Stimulated activated CD4-positive, alpha-beta T cell treated with anti-CD3 and anti-CD28 coated beads, Interleukin-12 subunit alpha, Interleukin-12 subunit beta, amount 100 ng/mL, for 48 hours (primary cell): ENCODE measurements at regions not wholly inside any gene's neighbourhood (a gene's known extent, or its start where the extent isn't known, plus 50 kb on each side); places are given as distances from the start of the nearest gene placed in this dataset.

Source experiments
- DNase-seq, 3 donors: peaks; one replicate each; pipeline ENCODE4 v3.0.0-alpha.2; 2020; ENCODE audit warnings: low read depth in 2 of 3, low spot score in 1 of 3

GRCh38 chr5:125785407-125785806 lies 637.8 kb upstream of the GRAMD2B start:
- no peak for DNase-seq

DNA sequence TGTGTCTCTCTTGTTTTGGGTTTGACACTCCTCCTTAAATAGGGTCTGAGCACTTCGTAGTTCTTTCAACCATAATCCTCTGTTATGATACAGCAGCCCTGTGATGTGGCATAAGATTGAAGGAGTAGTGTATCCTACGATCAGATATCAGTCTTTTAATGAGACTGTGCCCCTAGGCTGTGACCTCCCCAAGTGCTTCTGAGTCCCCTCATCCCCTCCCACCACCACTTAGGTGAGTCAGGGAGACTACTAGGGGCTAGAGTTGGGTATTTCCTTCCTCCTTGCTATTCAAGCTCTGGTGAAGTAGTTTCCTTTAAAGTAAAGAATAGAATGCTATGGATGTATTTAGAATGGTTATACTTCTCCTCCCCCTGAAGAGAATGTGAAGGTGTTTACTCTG lies 637.2 kb upstream of the GRAMD2B start:
- DNase-seq: no peak

GRCh38 chr5:125793470-125793869 lies 629.7 kb upstream of the GRAMD2B start:
- no peak for DNase-seq

DNA sequence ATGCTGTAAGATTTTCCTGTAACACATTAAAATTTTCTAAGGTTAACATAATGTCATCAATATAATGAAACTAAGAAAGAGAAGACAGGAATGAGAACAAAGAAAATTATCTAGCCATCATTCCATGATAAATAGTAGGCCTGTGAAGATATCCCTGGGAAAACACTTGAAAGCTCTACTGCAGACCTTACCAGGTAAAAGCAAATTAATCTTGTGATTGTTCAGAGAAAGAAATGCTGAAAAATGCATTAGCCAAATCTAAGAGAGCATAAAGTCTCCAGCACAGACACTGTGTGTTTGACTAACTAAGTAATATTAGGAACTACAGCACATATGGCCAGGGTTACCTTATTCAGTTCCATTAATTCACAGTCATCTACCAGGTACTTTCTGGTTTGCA lies 628.3 kb upstream of the GRAMD2B start:
- DNase-seq: no peak

DNA sequence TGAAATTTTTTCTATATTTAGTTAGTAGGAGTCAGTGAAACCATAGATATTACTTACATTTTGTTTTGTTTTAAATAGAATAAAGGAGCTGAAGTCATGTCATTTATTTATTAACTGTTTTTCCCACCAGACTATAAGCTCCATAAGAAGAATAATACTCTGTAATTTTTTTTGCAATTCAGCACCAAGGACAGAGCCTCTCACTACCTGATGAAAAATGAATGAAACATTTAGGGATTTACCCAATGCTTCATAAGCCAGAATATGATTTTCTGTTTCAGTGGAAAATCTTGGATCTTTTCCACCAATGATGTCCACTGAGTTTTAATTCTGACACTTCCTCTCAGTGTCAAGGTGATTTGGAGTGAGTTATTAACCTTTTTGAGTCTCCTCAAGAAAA lies 624.9 kb upstream of the GRAMD2B start:
- no peak for DNase-seq

GRCh38 chr5:125812651-125813050 lies 610.6 kb upstream of the GRAMD2B start:
- DNase-seq: no peak

GRCh38 chr5:125813221-125813974 lies 609.8 kb upstream of the GRAMD2B start:
- no peak for DNase-seq

GRCh38 chr5:125814119-125814518 lies 609.1 kb upstream of the GRAMD2B start:
- no peak for DNase-seq

- DNase-seq: no peak
These were observed 599.6 kb upstream of the GRAMD2B start for GRCh38 chr5:125823572-125823971.

DNA sequence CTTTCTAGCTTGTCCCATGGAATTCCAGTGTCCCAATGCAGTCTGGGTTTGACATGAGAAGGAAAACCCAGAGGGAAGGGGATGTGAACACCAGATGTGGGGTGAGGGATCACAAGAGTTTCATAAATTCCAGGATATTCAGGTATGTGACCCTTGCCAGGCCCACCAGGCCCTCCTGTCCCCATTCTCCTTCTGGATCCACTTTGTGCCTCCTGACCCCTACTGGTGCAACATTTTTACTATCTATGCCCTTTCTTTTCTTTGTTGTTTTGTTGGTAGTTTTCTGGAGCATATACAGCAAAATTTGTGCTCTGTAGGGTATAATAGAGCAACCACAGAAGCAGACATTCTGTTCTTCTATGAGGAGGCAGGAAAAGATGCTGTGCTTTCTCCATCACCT lies 597.0 kb upstream of the GRAMD2B start:
- DNase-seq: no peak

- DNase-seq: no peak
These were observed 593.9 kb upstream of the GRAMD2B start for GRCh38 chr5:125829349-125829748.

- no peak for DNase-seq
These were observed 589.8 kb upstream of the GRAMD2B start for GRCh38 chr5:125833398-125833797.

GRCh38 chr5:125834438-125835115 lies 588.6 kb upstream of the GRAMD2B start:
- no peak for DNase-seq

GRCh38 chr5:125835293-125836172 lies 587.7 kb upstream of the GRAMD2B start:
- DNase-seq: no peak

DNA sequence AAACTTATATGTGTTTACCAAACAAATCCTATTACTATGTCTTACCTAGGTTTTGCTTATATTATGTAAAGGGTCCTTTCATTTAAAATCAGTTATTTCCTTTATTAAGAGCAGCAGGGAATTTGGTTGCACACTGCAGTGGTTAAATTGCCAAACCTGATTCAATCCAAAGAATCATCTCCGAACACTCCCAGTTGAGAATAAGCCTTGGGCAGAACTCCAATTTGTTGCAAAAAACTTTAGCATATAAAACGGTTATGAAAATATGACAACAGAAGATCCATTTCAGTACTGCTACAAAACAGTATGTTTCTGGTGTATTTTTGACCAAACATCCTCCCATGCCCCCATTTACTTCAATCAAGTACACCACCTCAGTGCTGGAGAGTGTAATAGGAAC lies 587.0 kb upstream of the GRAMD2B start:
- DNase-seq: no peak

GRCh38 chr5:125837866-125838265 lies 585.3 kb upstream of the GRAMD2B start:
- no peak for DNase-seq

GRCh38 chr5:125847561-125847960 lies 575.6 kb upstream of the GRAMD2B start:
- no peak for DNase-seq

DNA sequence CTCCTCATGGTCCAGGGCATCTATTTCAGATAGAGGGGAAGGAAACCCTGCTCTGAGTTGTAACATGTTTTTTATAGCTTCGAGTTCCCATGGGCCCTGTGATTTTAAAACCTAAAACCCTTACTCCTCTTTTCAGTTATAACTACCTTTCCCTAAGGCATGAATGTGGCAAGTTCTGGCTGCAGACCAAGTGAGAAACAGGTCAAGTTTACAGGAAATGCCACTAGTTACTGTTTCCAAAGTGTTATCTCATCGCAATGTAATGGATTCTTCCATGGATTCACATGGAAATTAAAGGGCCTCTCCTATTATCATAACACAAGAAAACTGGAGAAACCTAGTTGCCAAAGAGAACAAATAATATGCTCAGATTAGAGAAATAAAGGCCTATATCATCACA lies 574.5 kb upstream of the GRAMD2B start:
- DNase-seq: no peak

GRCh38 chr5:125856949-125857348 lies 566.3 kb upstream of the GRAMD2B start:
- DNase-seq: no peak

GRCh38 chr5:125863579-125863978 lies 559.6 kb upstream of the GRAMD2B start:
- no peak for DNase-seq

DNA sequence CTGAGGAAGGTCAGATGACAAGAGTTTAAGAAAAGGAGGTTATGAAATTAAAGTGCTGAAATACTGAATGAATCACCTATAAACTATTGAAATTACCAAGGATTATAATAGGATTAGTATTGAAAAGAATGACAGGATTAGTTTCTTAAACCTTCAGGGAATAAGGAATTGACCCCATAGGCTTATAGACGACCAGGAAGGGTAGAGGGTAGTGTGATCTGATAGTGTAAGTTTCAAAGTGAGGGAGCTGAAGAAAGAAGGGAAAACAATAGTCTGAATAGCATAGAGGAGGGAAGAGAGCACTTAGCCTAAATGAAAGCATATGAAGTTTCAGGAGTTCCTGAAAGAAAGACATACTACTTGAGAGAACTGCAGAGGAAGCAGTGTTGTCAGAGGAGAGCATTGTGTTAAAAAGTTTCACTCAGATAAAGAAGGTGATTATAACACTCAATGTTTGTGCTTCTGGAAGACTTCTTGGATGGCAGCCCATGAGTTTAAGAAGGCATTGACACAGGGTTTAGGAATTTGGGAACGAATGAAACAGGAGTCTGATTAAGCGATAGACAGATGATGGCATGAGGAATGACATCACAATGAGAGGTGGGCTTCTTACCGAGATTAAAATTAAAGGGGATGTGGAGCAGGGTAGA lies 557.9 kb upstream of the GRAMD2B start:
- DNase-seq: no peak
